ENCODE measurements at regions not wholly inside any gene's neighbourhood (a gene's known extent, or its start where the extent isn't known, plus 50 kb on each side); places are given as distances from the start of the nearest gene placed in this dataset.

GRCh38 chr15:66848686-66849392 is 146.8 kb downstream of the SMAD6 start:
- TF ChIP-seq CTCF (conservative IDR thresholded peaks at IDR 0.05) = no peak
- no peak for TF ChIP-seq ZFX (IDR thresholded peaks at IDR 0.05)
- no peak overlapping the region for H3K27ac ChIP-seq

GRCh38 chr15:66849393-66849745 is 147.3 kb downstream of the SMAD6 start:
- no peak overlapping the region for H3K27ac ChIP-seq
- TF ChIP-seq ZFX (IDR thresholded peaks at IDR 0.05) = no peak
- no peak for TF ChIP-seq CTCF (conservative IDR thresholded peaks at IDR 0.05)

GRCh38 chr15:66849746-66850077 is 147.7 kb downstream of the SMAD6 start:
- TF ChIP-seq CTCF (conservative IDR thresholded peaks at IDR 0.05) = no peak
- TF ChIP-seq ZFX (IDR thresholded peaks at IDR 0.05) = no peak
- H3K27ac ChIP-seq = no peak overlapping the region

GRCh38 chr15:66850078-66850991 is 148.3 kb downstream of the SMAD6 start:
- peak overlapping the region; percentile 2; the same call in 1 of the 2 replicates for H3K27ac ChIP-seq
- TF ChIP-seq ZFX (IDR thresholded peaks at IDR 0.05) = no peak
- no peak for TF ChIP-seq CTCF (conservative IDR thresholded peaks at IDR 0.05)

- TF ChIP-seq ZFX (IDR thresholded peaks at IDR 0.05) (no peak), CTCF (conservative IDR thresholded peaks at IDR 0.05) (no peak)
- H3K27ac ChIP-seq = peak overlapping the region; percentile 2; the same call in 1 of the 2 replicates
Observed at GRCh38 chr15:66850996-66851310, 148.9 kb downstream of the SMAD6 start.

- peak; percentile 99 for TF ChIP-seq CTCF (conservative IDR thresholded peaks at IDR 0.05)
- TF ChIP-seq ZFX (IDR thresholded peaks at IDR 0.05) = no peak
- peak overlapping the region; percentile 2; the same call in 1 of the 2 replicates for H3K27ac ChIP-seq
Observed at GRCh38 chr15:66851311-66852063, 149.5 kb downstream of the SMAD6 start.
